GM19397 (cell line): ENCODE measurements at regions not wholly inside any gene's neighbourhood (a gene's known extent, or its start where the extent isn't known, plus 50 kb on each side); places are given as distances from the start of the nearest gene placed in this dataset.

Source experiments
- ATAC-seq: cut with Tn5 transposase; IDR thresholded peaks from one replicate; pipeline ENCODE4 v1.9.1; 2021; ENCODE audit warnings: mild to moderate bottlenecking, moderate library complexity; ENCODE audit not compliant: unreplicated experiment

DNA sequence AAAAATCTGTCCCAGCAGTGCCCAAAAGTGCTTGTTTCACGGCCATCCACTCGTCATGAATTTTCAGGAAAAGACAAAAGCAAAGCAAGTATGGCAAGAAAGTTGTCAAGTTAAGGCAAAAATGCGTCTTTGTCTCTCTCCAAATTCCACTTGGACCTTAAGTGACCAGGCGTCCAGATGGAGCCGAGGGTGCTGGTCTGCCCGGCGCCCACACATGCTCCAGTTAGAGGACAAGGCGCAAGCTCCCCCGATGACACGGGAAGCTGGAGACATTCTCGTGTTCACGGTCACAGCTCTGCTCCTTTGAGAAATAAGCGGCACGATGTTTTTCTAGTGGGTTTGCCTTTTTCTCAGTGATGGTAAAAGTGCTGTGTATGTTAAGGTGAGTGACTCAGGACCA, 219.0 kb downstream of the BRD1 start:
- no peak for ATAC-seq

DNA sequence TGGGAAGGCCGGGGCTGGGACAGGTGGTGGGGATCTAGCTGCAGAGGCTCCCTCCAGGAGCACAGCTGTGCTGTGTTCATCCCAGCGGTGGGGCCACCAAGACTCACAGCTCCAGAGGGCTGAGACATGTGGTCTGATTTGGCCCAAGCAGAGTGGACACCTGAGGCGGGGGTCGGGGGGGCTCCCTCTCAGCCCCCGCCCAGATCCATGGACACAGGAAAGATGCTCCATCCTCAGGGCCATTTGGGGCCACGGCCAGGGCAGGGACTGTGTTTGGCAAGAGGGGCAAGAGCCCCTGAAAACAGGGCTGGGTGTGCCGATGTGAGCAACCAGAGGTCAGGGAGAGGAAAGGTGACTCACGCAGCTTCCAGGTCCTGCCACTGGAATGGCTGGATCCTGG, 219.4 kb downstream of the BRD1 start:
- ATAC-seq: no peak

DNA sequence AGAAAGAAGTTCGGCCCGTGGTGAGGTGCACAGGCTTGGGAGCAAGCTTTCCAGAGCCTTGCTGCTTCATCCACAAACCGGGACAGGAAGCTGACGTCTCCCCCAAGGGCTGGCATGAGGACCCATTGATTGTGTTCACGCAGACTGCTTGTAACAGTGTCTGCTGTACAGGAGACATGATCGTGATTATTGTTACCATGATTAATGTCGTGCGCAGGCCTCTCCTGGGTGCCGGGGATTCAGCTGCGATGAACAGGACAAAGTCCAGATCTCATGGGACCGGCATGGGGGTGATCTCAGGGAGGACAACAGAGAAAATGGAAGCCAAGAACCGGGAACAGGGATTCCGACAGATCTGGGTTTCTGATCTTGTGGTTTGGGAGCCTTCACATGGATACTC, 219.9 kb downstream of the BRD1 start:
- no peak for ATAC-seq

DNA sequence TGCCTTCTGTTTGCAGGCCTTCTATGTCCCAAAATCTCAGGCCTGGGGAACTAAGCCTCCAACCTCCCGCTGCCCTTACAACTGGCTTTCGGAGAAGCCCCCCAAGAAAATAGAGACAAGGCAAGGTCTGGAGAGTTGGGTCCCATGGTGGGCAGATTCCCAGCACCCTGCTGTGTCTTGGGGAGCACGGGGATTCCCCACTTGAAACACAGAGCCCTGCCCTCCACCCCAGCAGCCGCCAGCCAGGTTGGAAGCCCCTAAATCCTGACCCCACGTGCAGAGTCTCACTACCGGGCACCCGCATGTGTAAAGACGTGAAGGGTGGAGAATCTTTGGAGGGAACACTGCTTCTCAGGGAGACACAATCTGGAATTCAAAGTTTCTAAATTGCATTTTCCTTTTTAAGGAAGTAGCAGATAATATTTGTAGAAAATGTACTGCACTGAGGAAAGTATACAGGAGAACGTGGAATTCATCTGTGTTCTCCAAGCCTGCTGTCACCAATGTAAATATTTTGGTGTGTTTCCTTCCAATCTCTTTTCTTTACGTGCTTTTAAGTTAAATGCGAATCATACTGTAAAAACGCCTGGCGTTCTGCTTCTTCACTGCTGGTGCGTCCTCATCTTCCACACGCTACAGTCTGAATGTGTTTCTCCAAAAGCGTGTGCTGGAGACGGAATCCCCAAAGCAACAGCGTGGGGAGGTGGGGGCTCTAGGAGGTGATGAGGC, 220.9 kb downstream of the BRD1 start:
- no peak for ATAC-seq

DNA sequence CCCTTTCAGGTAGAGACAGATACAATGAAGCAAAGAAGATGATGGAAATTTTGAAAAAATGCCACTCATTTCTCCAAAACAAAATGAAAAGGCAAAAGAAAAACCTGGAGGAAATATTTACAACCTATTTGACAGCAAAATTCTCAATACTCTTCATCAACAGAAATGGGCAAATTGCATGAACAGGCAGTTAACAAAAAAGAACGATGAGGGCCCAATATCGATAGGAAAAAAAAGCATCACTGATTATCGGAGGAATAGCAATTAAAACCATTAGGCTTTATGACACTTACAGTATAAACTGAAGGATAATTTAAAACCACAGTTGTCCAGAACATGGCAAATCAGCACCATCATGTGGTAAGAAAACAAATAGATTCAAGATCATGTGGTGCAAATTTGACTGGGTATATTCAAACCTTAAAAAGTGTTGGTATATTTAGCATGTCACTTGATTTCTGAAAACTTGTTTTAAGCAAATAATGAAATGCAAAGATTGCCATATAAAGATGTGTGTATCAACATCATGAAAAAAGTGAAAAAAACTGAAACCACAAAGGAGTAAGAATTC, 222.9 kb downstream of the BRD1 start:
- ATAC-seq: no peak

DNA sequence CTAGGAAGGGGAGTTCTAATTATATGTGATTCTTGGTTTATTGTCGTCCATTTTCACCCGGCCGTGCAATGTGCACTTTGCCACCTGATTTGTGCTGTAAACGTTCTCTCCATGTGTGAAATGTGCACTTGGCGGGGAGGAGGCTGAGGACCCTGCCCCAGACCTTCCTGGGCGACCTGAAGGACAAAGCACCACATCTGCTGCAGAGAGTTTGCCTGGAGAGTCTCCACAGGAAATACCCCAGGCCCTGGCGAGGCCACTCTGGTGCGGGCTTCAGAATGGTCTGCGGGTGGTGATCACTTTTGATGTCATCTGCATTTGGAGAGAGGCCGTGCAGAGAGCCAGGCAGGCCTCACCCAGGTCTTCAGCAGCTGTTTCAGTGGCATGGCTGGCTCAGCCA, 224.7 kb downstream of the BRD1 start:
- no peak for ATAC-seq

DNA sequence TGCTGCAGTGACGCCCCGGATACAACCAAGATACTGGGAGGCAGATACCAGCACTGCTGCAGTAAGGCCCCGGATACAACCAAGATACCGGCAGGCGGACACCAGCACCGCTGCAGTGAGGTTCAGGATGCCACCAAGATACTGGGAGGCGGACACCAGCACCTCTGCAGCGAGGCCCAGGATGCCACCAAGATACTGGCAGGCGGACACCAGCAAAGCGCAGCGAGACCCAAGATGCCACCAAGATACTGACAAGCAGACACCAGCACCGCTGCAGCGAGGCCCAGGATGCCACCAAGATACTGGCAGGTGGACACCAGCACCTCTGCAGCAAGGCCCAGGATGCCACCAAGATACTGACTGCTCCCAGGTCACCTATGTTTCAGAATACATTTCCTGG, 225.2 kb downstream of the BRD1 start:
- no peak for ATAC-seq

DNA sequence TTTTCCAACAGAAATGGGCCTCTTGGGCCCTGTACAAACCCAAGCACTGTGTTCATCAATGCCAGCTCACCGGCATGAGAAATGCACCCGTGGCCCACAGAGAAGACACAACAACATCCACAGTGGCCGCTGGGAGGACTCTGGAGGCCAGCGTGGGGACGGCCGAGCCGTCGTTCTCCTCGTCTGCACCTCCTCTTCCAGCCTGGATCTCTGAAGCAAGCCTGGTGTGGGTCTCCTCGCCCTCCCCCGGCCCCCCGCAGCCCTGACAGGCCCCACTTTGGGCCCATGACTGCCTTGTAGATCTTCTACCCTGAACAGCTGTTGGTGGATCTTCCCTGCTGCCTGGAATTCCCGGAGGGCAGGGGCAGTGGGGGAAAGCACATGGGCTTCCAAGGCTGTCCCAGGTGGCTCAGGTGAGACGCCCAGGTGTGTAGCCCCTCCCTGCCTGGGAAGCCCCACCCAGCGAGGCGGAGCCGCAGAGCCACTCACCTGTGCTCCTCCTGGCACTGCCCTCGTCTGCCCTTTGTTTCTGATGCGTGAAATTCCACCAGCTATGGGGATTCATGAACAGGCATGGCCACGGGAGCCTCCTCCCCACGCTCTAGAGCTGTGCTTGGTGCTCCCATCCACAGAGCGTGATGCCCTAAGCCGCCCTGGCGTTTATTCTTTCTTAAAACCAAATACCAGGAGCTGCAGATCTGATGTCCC, 225.9 kb downstream of the BRD1 start:
- ATAC-seq: no peak

DNA sequence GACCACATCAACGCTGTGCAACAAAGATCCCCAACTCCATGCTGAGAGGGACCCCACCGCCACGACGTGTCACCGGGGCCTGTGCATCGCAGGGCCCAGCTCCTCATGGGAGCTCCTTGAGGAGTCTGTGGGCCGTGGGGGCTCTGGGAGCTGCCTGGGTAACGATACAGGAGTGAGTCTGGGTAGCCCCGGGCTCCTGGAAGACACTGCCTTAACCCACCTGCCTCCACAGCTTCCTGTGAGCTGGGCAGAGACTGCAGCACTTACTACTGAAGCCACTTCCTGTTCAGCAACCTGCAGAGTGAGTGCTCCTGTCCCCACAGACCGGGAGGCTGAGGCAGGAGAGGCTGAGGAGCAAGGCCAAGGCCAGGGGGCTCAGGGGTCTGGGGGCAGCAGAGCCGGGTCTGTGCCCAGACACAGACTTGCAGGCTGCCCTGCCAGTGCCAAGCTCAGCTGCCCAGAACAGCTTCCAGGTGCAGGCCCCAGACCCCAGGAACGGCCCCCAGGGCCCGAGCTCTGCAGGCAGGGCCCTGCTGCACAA, 226.7 kb downstream of the BRD1 start:
- no peak for ATAC-seq

DNA sequence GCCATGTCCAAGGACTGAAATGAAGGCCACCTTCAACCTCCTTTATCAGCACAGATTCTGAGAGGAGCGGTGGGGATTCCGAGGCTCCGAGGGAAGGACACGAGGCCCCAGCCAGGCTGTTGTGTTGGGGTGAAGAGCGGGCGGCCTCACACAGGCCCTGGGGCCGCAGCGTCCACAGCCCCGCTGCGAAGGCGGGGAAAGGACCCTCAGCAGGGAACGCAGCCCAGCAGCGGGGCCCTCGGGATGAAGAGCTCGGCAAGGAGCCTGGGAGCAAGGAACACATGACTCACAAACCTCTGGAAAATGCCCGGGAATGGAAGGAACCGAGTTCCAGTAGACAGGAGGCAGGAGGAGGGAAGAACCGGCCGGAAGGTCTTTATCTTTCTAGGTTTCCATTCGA, 227.2 kb downstream of the BRD1 start:
- ATAC-seq: no peak

DNA sequence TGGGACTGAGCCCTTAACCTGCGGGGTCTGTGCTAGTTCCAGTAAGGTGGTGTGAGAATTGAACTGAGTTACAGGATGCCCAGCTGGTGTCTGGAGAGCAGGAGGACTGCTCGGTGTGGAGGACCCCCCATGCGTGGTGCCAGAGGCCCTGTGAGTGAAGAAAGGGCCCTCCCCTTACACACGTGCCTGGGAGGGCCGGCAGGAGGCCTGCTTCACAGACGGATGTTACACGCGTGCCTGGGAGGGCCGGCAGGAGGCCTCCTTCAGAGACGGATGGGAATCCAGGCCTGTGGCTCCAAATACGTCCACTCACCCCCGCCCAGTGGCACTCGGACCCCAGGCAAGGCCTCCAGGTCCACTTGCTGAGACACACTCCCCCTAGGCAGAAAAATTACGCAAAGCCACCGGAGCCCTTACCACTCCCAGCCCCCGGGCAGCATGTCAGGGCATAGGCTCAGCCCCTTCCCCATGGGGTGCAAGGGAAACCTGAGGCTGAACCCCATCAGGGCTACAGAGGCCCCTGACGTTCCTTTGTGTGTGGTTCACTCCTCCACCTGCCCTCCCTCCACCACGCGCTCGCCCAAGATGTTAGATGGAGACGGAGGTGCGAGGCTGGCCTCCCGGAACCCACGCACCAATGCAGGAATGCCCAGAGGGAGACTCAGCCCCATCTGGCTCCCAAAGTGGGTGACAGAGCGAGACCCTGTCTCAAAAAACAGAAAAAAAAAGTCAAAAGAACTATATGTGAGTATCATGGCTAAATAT, 227.8 kb downstream of the BRD1 start:
- no peak for ATAC-seq

DNA sequence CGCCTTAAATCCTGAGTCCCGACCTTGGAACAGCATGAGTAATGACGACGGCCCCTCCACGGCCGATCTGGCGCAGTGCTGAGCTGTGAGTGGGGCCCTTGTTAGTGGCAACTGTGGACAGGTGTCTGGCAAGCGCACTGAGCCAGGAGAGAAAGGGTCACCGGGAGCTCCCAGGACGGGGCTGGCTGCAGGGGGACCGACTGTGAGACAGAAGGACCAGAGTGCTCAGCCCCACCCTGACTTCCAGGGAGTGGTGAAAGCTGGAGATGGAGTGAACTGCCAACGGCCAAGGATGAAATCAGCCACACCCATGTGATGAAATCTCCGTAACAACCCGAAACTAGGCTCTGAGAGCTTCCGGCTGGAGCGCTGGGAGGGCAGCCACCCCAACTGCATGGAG, 228.6 kb downstream of the BRD1 start:
- ATAC-seq: no peak

DNA sequence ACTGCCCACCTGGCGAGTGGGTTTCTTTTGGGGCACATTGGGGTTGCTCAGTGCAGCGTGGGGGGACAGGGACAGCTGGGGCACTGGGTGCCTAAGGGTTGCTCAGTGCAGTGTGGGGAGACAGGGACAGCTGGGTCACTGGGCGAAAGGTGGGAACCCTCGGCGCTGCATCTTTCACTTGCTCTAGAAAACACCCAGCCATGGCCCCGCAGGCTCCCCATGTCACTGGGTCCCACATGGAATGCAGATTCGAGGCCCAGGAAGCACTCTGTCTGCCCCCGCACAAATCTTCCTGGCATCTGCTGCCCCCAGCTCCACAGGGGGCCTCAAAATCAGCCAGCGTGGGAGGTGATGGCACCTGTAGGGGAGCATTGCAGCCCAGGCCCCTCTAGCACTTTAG, 229.3 kb downstream of the BRD1 start:
- ATAC-seq: no peak

DNA sequence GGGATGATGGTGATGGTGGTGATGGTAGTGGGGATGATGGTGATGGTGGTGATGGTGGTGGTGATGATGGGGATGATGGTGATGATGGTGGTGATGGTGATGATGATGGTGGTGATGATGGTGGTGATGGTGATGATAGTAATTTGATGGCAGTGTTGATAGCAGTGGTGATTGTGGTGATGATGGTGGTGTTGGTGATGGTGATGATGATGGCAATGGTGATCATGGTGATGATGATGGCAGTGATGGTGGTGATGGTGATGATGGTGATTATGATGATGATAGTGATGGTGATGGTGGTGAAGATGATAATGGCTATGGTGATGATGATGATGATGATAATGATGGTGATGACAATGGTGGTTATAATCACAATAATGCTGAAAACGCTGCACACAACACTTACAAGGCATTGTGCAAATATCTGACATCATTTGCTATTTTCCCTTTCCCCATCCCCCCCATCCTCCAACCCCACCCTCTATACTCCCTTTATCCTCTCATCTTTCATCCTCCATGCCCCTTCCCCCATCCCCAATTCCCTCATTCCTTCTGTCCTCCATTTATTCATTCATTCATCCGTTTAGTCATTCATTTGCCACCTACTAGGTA, 230.1 kb downstream of the BRD1 start:
- no peak for ATAC-seq

DNA sequence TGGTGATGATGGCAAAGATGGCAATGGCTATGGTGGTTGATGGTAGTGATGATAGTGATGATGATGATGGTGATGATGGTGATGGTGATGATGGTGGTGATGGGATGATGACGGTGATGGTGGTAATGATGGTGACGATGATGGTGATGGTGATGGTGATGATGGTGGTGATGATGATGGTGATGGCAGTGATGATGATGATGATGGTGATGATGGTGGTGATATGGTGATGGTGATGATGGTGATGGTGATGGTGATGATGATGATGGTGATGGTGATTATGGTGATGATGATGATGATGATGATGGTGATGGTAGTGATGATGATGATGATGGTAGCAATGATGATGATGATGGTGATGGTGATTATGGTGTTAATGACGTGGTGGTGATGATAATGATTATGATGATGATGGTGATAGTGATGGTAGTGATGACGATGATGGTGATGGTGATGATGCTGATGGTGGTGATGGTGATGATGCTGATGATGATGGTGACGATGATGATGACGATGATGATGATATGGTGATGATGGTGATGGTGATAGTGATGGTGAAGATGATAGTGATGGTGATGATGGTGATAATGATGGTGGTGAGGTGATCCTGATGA, 232.1 kb downstream of the BRD1 start:
- ATAC-seq: no peak

DNA sequence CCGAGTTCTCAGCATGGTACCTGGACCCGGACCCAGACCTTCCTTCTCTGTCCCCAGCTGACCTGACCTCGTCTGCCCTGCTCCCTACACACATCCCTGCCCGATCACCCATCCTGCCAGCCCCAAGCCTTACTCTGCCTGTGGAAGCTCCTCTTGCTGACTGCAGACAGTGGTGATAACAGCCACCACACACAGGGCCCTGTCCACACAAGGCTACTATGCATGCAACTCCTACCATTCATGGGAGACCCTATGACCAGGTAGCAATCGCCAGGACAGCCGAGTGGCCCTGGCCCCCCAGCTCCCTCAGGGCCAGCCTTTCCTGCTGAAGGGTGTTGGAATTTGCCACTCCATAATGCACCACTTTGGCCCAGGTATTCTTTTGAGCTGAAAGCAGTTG, 233.6 kb downstream of the BRD1 start:
- ATAC-seq: no peak

DNA sequence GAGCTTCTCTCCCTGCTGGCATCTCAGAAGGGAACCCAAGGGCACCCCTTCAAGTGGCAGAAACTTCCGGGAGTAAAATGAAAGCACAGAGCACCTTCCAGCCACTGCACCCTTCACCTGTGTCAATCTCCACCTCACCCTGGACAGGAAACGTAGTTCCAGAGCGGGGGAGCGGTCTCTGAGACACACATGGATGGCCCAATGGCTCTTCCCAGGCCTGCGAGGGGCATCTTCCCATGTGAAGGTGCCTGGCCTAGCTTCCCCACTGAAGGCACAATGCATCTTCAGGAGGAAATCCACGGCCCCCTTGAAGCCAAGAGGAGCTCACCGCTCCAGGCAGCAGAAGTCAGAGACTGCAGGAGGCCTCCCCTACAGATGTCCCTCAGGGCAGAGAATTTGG, 234.2 kb downstream of the BRD1 start:
- no peak for ATAC-seq

DNA sequence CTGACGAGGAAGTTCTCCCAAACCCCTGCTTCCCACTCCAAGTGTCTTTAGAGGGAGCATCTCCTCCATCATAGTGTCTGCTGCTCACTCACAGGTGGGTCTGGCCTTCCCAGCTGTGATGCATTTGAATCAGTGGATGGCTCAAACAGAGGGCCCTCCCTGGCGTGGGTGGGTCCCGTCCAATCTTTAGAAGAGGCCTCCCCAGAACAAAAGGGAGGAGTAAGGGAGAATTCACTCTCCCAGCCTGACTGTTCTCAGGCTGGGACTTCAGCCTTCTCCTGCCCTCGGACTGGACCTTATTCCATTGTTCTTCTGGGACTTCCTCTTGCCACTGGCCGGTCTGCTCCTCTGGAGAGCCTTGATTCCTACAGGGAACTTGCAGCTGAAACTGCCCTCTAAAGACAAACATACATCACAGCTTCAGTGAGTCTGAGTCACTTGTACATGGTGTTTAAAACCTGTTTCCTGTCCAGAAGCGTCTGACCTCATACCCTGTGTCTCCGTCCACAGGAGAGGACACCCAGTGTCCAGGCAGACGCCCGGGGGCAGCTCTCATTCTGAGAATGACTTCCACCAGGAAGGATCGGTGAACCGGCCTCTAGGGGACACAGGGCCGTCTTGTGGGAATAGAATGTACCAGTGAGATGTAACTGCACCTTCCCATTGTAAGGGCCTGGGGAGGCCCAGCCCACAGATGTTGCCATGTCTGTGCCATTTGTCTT, 234.7 kb downstream of the BRD1 start:
- ATAC-seq: no peak

DNA sequence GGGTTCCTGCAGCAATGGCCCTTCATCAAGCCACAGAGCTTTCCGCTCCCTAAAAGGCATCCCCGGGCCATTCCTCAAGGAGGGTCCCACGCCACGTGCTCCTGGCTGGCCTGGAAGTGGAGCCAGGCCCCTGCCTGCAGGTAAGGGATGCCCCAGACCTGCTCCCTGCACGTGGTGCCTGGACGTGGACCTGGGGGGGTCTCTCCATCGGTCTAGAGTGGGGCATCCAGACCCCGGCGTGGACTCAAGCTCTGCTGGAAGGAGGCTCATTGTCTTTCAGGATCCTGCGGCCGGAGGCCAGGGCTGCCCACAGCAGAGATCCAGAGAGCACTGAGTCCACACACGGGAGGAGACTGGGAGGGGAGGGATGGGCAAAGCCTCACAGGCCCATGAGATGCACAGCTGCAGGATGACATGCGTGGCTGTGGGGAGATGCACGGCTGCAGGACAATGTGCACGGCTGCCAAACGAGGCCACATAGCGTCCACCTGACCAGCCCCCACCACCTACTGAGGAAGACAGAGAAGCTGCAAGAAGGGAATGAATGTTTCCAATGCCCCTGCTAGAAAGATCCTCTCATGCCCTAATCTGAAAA, 236.7 kb downstream of the BRD1 start:
- no peak for ATAC-seq

DNA sequence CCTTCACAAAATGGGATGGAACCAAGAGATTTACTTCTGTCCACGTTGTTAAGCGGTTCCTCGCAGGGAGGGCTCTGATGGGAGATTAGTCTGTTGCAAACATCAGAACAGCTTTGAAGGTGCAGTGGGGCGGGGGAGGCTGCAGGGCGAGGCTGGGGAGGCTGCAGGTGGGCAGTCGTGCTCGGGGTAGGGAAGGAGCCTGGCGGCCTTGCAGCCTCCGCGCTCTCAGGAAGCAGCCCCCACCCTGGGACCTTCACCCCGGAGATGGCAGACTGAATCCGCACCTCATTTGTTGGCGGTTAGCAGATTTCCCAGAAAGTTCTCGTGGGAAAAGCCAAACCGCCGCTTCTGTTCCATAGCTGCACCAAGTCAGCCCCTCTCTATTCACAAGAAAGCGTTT, 237.3 kb downstream of the BRD1 start:
- no peak for ATAC-seq
